Body of pancreas (tissue), 4 donors: ENCODE measurements at regions not wholly inside any gene's neighbourhood (a gene's known extent, or its start where the extent isn't known, plus 50 kb on each side); places are given as distances from the start of the nearest gene placed in this dataset.

Experiments
- CTCF ChIP-seq, 7 experiments: fragments of 450-650 bp in 4 of 7; fragments of 200-600 bp in 3 of 7; sonication (generic) in 3 of 7; IDR thresholded peaks; one replicate each; pipeline ENCODE4 v1.5.1; 2016 to 2019; ENCODE audit warnings: antibody characterized with exemption in 7 of 7
- POLR2A ChIP-seq, 3 donors: fragments of 450-650 bp; IDR thresholded peaks; one replicate each; pipeline ENCODE4 v1.6.1; 2016; ENCODE audit warnings: antibody characterized with exemption in 3 of 3, mild to moderate bottlenecking in 2 of 3

GRCh38 chr5:96123418-96123817 lies 161.8 kb upstream of the ELL2 start:
- TF ChIP-seq CTCF (IDR thresholded peaks at IDR 0.05), result no peak
- no peak for TF ChIP-seq POLR2A (IDR thresholded peaks at IDR 0.05)
